ENCODE measurements at regions not wholly inside any gene's neighbourhood (a gene's known extent, or its start where the extent isn't known, plus 50 kb on each side); places are given as distances from the start of the nearest gene placed in this dataset.

DNA sequence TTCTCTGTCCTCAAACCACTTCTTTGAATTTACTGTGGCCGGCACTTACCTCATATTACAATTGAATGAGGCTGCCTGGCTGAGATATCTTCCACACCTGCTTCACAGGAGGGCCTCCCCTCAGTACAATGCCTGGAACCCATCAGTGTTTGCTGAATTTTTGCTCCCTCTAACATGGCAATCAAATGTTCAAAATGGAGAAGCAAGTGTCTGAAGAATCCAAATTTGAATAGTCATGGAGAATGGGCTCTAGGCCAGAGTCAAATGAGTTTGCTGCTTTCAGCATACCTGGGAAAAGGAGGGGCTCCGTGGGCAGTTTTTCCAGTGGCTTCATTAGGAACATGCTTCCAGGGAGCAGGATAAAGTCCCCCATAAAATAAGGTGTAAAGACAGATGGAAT is 564.8 kb downstream of the UTRN start:
- ChIA-PET POLR2A (no interaction called here), CTCF (no interaction called here)
- Mint-ChIP-seq H3K36me3 (ENCODE audit: insufficient read depth, unreplicated experiment) (peaks cover 50% of the 10 kb centered on the region), H3K9me3 (ENCODE audit: unreplicated experiment) (no peaks in the 10 kb centered on the region), H3K27ac (ENCODE audit: unreplicated experiment) (no peak overlapping the region), H3K4me1 (ENCODE audit: low read depth, unreplicated experiment) (no peaks in the 10 kb centered on the region), H3K4me3 (ENCODE audit: unreplicated experiment) (no peak overlapping the region), H3K27me3 (ENCODE audit: insufficient read depth, unreplicated experiment) (no peaks in the 10 kb centered on the region)
- TF ChIP-seq, protein P1, sequence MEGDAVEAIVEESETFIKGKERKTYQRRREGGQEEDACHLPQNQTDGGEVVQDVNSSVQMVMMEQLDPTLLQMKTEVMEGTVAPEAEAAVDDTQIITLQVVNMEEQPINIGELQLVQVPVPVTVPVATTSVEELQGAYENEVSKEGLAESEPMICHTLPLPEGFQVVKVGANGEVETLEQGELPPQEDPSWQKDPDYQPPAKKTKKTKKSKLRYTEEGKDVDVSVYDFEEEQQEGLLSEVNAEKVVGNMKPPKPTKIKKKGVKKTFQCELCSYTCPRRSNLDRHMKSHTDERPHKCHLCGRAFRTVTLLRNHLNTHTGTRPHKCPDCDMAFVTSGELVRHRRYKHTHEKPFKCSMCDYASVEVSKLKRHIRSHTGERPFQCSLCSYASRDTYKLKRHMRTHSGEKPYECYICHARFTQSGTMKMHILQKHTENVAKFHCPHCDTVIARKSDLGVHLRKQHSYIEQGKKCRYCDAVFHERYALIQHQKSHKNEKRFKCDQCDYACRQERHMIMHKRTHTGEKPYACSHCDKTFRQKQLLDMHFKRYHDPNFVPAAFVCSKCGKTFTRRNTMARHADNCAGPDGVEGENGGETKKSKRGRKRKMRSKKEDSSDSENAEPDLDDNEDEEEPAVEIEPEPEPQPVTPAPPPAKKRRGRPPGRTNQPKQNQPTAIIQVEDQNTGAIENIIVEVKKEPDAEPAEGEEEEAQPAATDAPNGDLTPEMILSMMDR (IDR thresholded peaks at IDR 0.05; ENCODE audit: insufficient read depth in 1 of 2, low read depth in 1 of 2, low read length in 1 of 2, severe bottlenecking in 1 of 2, unreplicated experiment in 1 of 2) = no peak
- intact Hi-C loops (cut with micrococcal nuclease; ENCODE audit: unreplicated experiment) = no loop called here
- no peak for DNase-seq
- no TSS peak for BruUV-seq (replicated peaks)
- no peaks in the 10 kb centered on the region for H3K9me3 ChIP-seq
- H3K27me3 ChIP-seq (replicated peaks; ENCODE audit: control insufficient read depth, insufficient read depth, low read length) = no peaks in the 10 kb centered on the region
- no peaks in the 10 kb centered on the region for H3K4me1 ChIP-seq
- no peak overlapping the region for H3K4me3 ChIP-seq (ENCODE audit: low read depth, low read length)
- H3K36me3 ChIP-seq (ENCODE audit: control insufficient read depth, insufficient read depth, low read length) = no peaks in the 10 kb centered on the region; the same call in 1 of the 2 replicates

DNA sequence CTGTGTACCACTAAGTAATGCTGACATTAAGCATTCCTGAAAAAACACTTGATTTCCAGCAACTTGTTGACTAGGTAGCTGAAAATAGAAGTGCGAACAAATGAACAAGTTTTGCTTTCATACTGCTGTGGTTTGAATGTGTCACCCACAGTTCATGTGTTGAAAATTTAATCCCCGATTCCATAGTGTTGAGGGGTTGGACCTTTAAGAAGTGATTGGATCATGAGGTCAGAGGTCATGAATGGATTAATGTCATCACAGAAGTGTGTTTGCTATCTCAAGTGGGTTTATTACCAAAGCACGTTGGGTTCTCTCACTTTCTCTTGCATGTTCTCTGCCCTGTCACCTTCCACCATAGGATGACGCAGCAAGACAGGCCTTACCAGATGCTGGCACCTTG is 568.5 kb downstream of the UTRN start:
- intact Hi-C loops (cut with micrococcal nuclease; ENCODE audit: unreplicated experiment) = no loop called here
- ChIA-PET POLR2A (no interaction called here), CTCF (no interaction called here)
- no TSS peak for BruUV-seq (replicated peaks)
- TF ChIP-seq, protein P1 (IDR thresholded peaks at IDR 0.05; ENCODE audit: insufficient read depth in 1 of 2, low read depth in 1 of 2, low read length in 1 of 2, severe bottlenecking in 1 of 2, unreplicated experiment in 1 of 2) = no peak
- H3K4me3 Mint-ChIP-seq (ENCODE audit: unreplicated experiment) = no peak overlapping the region
- no peaks in the 10 kb centered on the region for H3K4me1 Mint-ChIP-seq (ENCODE audit: low read depth, unreplicated experiment)
- no peak overlapping the region for H3K4me3 ChIP-seq (ENCODE audit: low read depth, low read length)
- no peaks in the 10 kb centered on the region for H3K36me3 ChIP-seq (ENCODE audit: control insufficient read depth, insufficient read depth, low read length)
- no peaks in the 10 kb centered on the region for H3K4me1 ChIP-seq
- no peak overlapping the region for H3K27ac Mint-ChIP-seq (ENCODE audit: unreplicated experiment)
- no peaks in the 10 kb centered on the region for H3K9me3 ChIP-seq
- no peak for DNase-seq
- H3K36me3 Mint-ChIP-seq (ENCODE audit: insufficient read depth, unreplicated experiment) = peaks cover 34% of the 10 kb centered on the region
- no peaks in the 10 kb centered on the region for H3K27me3 ChIP-seq (replicated peaks; ENCODE audit: control insufficient read depth, insufficient read depth, low read length)
- H3K9me3 Mint-ChIP-seq (ENCODE audit: unreplicated experiment) = no peaks in the 10 kb centered on the region
- H3K27me3 Mint-ChIP-seq (ENCODE audit: insufficient read depth, unreplicated experiment) = no peaks in the 10 kb centered on the region

GRCh38 chr6:144854654-144855053 is 569.5 kb downstream of the UTRN start:
- no peaks in the 10 kb centered on the region for H3K9me3 ChIP-seq
- Mint-ChIP-seq H3K36me3 (ENCODE audit: insufficient read depth, unreplicated experiment) (peaks cover 26% of the 10 kb centered on the region), H3K27me3 (ENCODE audit: insufficient read depth, unreplicated experiment) (no peaks in the 10 kb centered on the region), H3K4me1 (ENCODE audit: low read depth, unreplicated experiment) (no peaks in the 10 kb centered on the region), H3K9me3 (ENCODE audit: unreplicated experiment) (no peaks in the 10 kb centered on the region), H3K27ac (ENCODE audit: unreplicated experiment) (no peak overlapping the region), H3K4me3 (ENCODE audit: unreplicated experiment) (no peak overlapping the region)
- H3K27me3 ChIP-seq (replicated peaks; ENCODE audit: control insufficient read depth, insufficient read depth, low read length) = no peaks in the 10 kb centered on the region
- DNase-seq = no peak
- TF ChIP-seq, protein P1 (IDR thresholded peaks at IDR 0.05; ENCODE audit: insufficient read depth in 1 of 2, low read depth in 1 of 2, low read length in 1 of 2, severe bottlenecking in 1 of 2, unreplicated experiment in 1 of 2) = no peak
- no TSS peak for BruUV-seq (replicated peaks)
- ChIA-PET CTCF (no interaction called here), POLR2A (no interaction called here)
- intact Hi-C loops (cut with micrococcal nuclease; ENCODE audit: unreplicated experiment) = no loop called here
- H3K36me3 ChIP-seq (ENCODE audit: control insufficient read depth, insufficient read depth, low read length) = no peaks in the 10 kb centered on the region
- H3K4me3 ChIP-seq (ENCODE audit: low read depth, low read length) = no peak overlapping the region
- no peaks in the 10 kb centered on the region for H3K4me1 ChIP-seq
